K562 (cell line): ENCODE measurements at regions not wholly inside any gene's neighbourhood (a gene's known extent, or its start where the extent isn't known, plus 50 kb on each side); places are given as distances from the start of the nearest gene placed in this dataset. TPM values are rescaled to one million over a fixed set of nuclear protein-coding genes. Genes with fewer than 3 reads are reported as not detected.
"Not testable (repeated sequence)": the region's sequence is repeated elsewhere in the genome, so short reads cannot be mapped to it uniquely, and the experiment has no call there.

Source experiments
- ATAC-seq: fragments of 200-7000 bp; cut with Tn5 transposase; 3 replicates; pipeline ENCODE4 v1.9.1; 2020; ENCODE audit warnings: moderate library complexity
- BruUV-seq: library from RNA; stranded (reverse); fragments of 400-500 nt; replicated peaks from 2 replicates; lab custom pipeline; 2021; lab: Mats Ljungman, UMichigan
- CTCF ChIA-PET: fragments of 300-600 bp; formaldehyde crosslinking; extraction: SDS; loops from one replicate; lab custom pipeline; 2021; ENCODE audit warnings: low intra/inter-chr PET ratio; lab: Yijun Ruan, JAX
- POLR2A ChIA-PET: fragments of 300-600, 350-650 bp; sonication (Branson Sonifier 250); formaldehyde crosslinking; extraction: SDS; loops from one replicate; lab custom pipeline; 2021; ENCODE audit warnings: antibody characterized with exemption, inconsistent platforms; lab: Yijun Ruan, JAX
- DNase-seq, 4 experiments: peaks; one replicate each; pipeline versions ENCODE4 v3.0.0 to v3.0.0-alpha.2; 2011 to 2018; ENCODE audit warnings: low spot score in 3 of 4, mixed read lengths in 3 of 4; ENCODE audit errors: extremely low read depth in 1 of 4
- FAIRE-seq: peaks from 2 replicates; lab custom pipeline; 2011; peaks lifted over from hg19 to GRCh38; lab: Jason Lieb, UNC
- H2AFZ ChIP-seq: 2 replicates; pipeline ENCODE4 v1.6.0; 2011; ENCODE audit warnings: low read depth, low read length, control low read depth, inconsistent platforms
- H3K27ac ChIP-seq: fragments of 200-600 bp; 3 replicates; pipeline ENCODE4 v1.8.0; 2011; ENCODE audit warnings: low read depth, mild to moderate bottlenecking, control low read depth, inconsistent platforms, low read length, moderate library complexity, mixed read lengths; ENCODE audit errors: extremely low read depth
- H3K27me3 ChIP-seq, 2 experiments: fragments of 300-600 bp in 1 of 2; 2 replicates in 1 of 2; 3 replicates in 1 of 2; pipeline versions ENCODE4 v1.6.0 to v1.8.0; 2011; ENCODE audit warnings: inconsistent platforms in 2 of 2, low read length in 2 of 2, mild to moderate bottlenecking in 1 of 2, mixed read lengths in 1 of 2, moderate library complexity in 1 of 2; ENCODE audit not compliant: control insufficient read depth in 2 of 2, insufficient read depth in 2 of 2
- H3K36me3 ChIP-seq: fragments of 300-600 bp; 3 replicates; pipeline ENCODE4 v1.8.0; 2011; ENCODE audit warnings: mild to moderate bottlenecking, low read length, inconsistent platforms; ENCODE audit not compliant: control insufficient read depth, insufficient read depth
- H3K4me1 ChIP-seq, 2 experiments: fragments of 200-600 bp in 1 of 2; replicated peaks in 1 of 2; 2 replicates in 1 of 2; 3 replicates in 1 of 2; pipeline versions ENCODE4 v1.5.1 to v1.8.0; 2011; ENCODE audit warnings: inconsistent platforms in 2 of 2, low read length in 2 of 2, mild to moderate bottlenecking in 1 of 2, mixed read lengths in 1 of 2, moderate library complexity in 1 of 2; ENCODE audit not compliant: control insufficient read depth in 2 of 2, insufficient read depth in 2 of 2
- H3K4me2 ChIP-seq: 2 replicates; pipeline ENCODE4 v1.6.1; 2011; ENCODE audit warnings: low read length, control low read depth, inconsistent platforms, mixed read lengths; ENCODE audit not compliant: insufficient read depth
- H3K4me3 ChIP-seq: fragments of 200-600 bp; sonication (generic), shearing (Covaris generic); 2 replicates; pipeline ENCODE4 v1.5.1; 2016; ENCODE audit warnings: control low read depth, inconsistent platforms
- H3K79me2 ChIP-seq: fragments of 200-600 bp; 3 replicates; pipeline ENCODE4 v1.8.0; 2011; ENCODE audit warnings: low read length, inconsistent platforms; ENCODE audit not compliant: control insufficient read depth, insufficient read depth
- H3K9ac ChIP-seq, 2 experiments: 2 replicates each; pipeline versions ENCODE4 v1.6.0 to v1.6.1; 2011; ENCODE audit warnings: low read depth in 2 of 2, low read length in 2 of 2, control low read depth in 1 of 2, inconsistent platforms in 1 of 2, mild to moderate bottlenecking in 1 of 2, mixed read lengths in 1 of 2; ENCODE audit not compliant: insufficient read depth in 1 of 2
- H3K9me1 ChIP-seq: one replicate; pipeline ENCODE4 v1.6.0; 2011; ENCODE audit warnings: inconsistent platforms, mild to moderate bottlenecking, low read length, moderate library complexity; ENCODE audit not compliant: control insufficient read depth, insufficient read depth
- H3K9me3 ChIP-seq: replicated peaks from 2 replicates; pipeline ENCODE4 v1.5.1; 2011; ENCODE audit warnings: low read depth, low read length, inconsistent platforms; ENCODE audit not compliant: control insufficient read depth, insufficient read depth
- H4K20me1 ChIP-seq: replicated peaks from 2 replicates; pipeline ENCODE4 v1.6.1; 2011; ENCODE audit warnings: low read length, inconsistent platforms, mixed read lengths; ENCODE audit not compliant: control insufficient read depth, insufficient read depth
- WGBS: fragments of 100-300 bp; shearing (Covaris generic); methylation state at CpG from one replicate; pipeline ENCODE4 v1.1.6; 2016; ENCODE audit warnings: low coverage, mixed read lengths; ENCODE audit not compliant: insufficient coverage; ENCODE audit errors: missing lambda C conversion rate; 5-methylcytosine and 5-hydroxymethylcytosine counted together
- in situ Hi-C: fragments of 300-500 bp; cut with MboI; formaldehyde crosslinking; loops from 4 replicates; pipeline ENCODE4 v1.15.0; 2018; ENCODE audit warnings: inconsistent platforms, mixed read lengths
- intact Hi-C: fragments of 100-400 bp; cut with micrococcal nuclease; formaldehyde crosslinking; loops from 2 replicates; pipeline ENCODE4 v1.14.2; 2022
- microRNA-seq: library from miRNA; unstranded; fragments of <30 nt; microRNA quantifications from one replicate; pipeline ENCODE4, GENCODE V29; 2018; ENCODE audit warnings: borderline microRNAs expressed
- small RNA-seq: library from RNA; depleted of rRNA; stranded (forward); fragments of <200 nt; gene quantifications from one replicate; pipeline ENCODE3, GENCODE V24; 2014

DNA sequence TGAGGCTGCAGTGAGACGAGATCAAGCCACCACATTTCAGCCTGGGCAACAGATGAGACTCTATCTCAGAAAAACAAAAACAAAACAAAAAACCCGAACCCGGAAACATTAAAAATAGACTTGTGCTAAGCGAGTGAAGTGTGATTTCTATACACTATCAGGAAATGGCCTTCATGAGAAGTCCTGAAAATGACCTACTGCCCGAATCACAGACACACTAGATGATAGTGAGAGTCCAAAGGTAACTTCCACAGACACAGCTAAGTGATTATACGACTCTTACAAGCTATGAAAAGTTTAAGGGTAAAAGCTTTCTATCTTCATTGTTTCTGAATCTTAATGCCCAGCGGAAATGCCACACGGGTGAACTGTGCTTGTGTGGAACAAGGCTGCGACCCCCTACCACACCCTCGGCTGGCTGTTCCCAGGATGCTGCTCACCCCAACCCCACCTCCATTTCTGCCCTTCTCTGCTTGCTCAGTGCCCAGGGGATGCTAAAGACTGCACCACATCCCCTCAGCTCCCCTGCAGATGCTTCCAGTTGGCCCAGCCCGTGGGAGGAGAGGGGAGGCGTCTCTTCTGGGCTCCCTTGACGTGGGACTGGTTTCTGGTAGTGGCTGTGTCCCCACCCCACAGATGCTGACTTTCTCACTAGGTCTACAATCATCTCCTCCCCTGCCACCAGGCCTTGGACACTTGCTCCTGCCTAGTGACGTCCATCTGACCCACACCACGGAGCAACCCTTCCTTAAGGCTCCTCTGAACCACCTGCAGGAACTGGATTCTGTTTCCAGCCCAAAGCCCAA, 49.7 kb upstream of the LPCAT1 start:
- FAIRE-seq, H3K4me3 ChIP-seq, H4K20me1 ChIP-seq, CTCF ChIA-PET, H3K27ac ChIP-seq, in situ Hi-C loops, H3K9me1 ChIP-seq, POLR2A ChIA-PET, H3K27me3 ChIP-seq, H3K9ac ChIP-seq, H3K9me3 ChIP-seq, intact Hi-C loops, ATAC-seq, H3K79me2 ChIP-seq, BruUV-seq, H3K36me3 ChIP-seq, H3K4me1 ChIP-seq, H3K4me2 ChIP-seq, DNase-seq, H2AFZ ChIP-seq: not testable (repeated sequence)
- 41% methylated on average over 14 of the region's 15 CpGs for WGBS

Small RNA genes lying in the stretch of these regions (microRNA-seq; reads per million reads assigned to microRNA genes)
- gene MIR4277: not detected

Small RNA genes lying in the stretch of these regions (small RNA-seq; reads per million reads assigned to genes)
- gene AC091849.1: not detected
- gene MIR4277: not detected
